K562 (cell line): ENCODE measurements at regions not wholly inside any gene's neighbourhood (a gene's known extent, or its start where the extent isn't known, plus 50 kb on each side); places are given as distances from the start of the nearest gene placed in this dataset.

Experiments
- ATAC-seq: fragments of 200-7000 bp; cut with Tn5 transposase; 3 replicates; pipeline ENCODE4 v1.9.1; 2020; ENCODE audit warnings: moderate library complexity
- BruUV-seq: library from RNA; stranded (reverse); fragments of 400-500 nt; replicated peaks from 2 replicates; lab custom pipeline; 2021; lab: Mats Ljungman, UMichigan
- CTCF ChIA-PET: fragments of 300-600 bp; formaldehyde crosslinking; extraction: SDS; loops from one replicate; lab custom pipeline; 2021; ENCODE audit warnings: low intra/inter-chr PET ratio; lab: Yijun Ruan, JAX
- POLR2A ChIA-PET: fragments of 300-600, 350-650 bp; sonication (Branson Sonifier 250); formaldehyde crosslinking; extraction: SDS; loops from one replicate; lab custom pipeline; 2021; ENCODE audit warnings: antibody characterized with exemption, inconsistent platforms; lab: Yijun Ruan, JAX
- DNase-seq, 4 experiments: peaks; one replicate each; pipeline versions ENCODE4 v3.0.0 to v3.0.0-alpha.2; 2011 to 2018; ENCODE audit warnings: low spot score in 3 of 4, mixed read lengths in 3 of 4; ENCODE audit errors: extremely low read depth in 1 of 4
- FAIRE-seq: peaks from 2 replicates; lab custom pipeline; 2011; peaks lifted over from hg19 to GRCh38; lab: Jason Lieb, UNC
- H2AFZ ChIP-seq: 2 replicates; pipeline ENCODE4 v1.6.0; 2011; ENCODE audit warnings: low read depth, low read length, control low read depth, inconsistent platforms
- H3K27ac ChIP-seq: fragments of 200-600 bp; 3 replicates; pipeline ENCODE4 v1.8.0; 2011; ENCODE audit warnings: low read depth, mild to moderate bottlenecking, control low read depth, inconsistent platforms, low read length, moderate library complexity, mixed read lengths; ENCODE audit errors: extremely low read depth
- H3K27me3 ChIP-seq, 2 experiments: fragments of 300-600 bp in 1 of 2; 2 replicates in 1 of 2; 3 replicates in 1 of 2; pipeline versions ENCODE4 v1.6.0 to v1.8.0; 2011; ENCODE audit warnings: inconsistent platforms in 2 of 2, low read length in 2 of 2, mild to moderate bottlenecking in 1 of 2, mixed read lengths in 1 of 2, moderate library complexity in 1 of 2; ENCODE audit not compliant: control insufficient read depth in 2 of 2, insufficient read depth in 2 of 2
- H3K36me3 ChIP-seq: fragments of 300-600 bp; 3 replicates; pipeline ENCODE4 v1.8.0; 2011; ENCODE audit warnings: mild to moderate bottlenecking, low read length, inconsistent platforms; ENCODE audit not compliant: control insufficient read depth, insufficient read depth
- H3K4me1 ChIP-seq, 2 experiments: fragments of 200-600 bp in 1 of 2; replicated peaks in 1 of 2; 2 replicates in 1 of 2; 3 replicates in 1 of 2; pipeline versions ENCODE4 v1.5.1 to v1.8.0; 2011; ENCODE audit warnings: inconsistent platforms in 2 of 2, low read length in 2 of 2, mild to moderate bottlenecking in 1 of 2, mixed read lengths in 1 of 2, moderate library complexity in 1 of 2; ENCODE audit not compliant: control insufficient read depth in 2 of 2, insufficient read depth in 2 of 2
- H3K4me2 ChIP-seq: 2 replicates; pipeline ENCODE4 v1.6.1; 2011; ENCODE audit warnings: low read length, control low read depth, inconsistent platforms, mixed read lengths; ENCODE audit not compliant: insufficient read depth
- H3K4me3 ChIP-seq: fragments of 200-600 bp; sonication (generic), shearing (Covaris generic); 2 replicates; pipeline ENCODE4 v1.5.1; 2016; ENCODE audit warnings: control low read depth, inconsistent platforms
- H3K79me2 ChIP-seq: fragments of 200-600 bp; 3 replicates; pipeline ENCODE4 v1.8.0; 2011; ENCODE audit warnings: low read length, inconsistent platforms; ENCODE audit not compliant: control insufficient read depth, insufficient read depth
- H3K9ac ChIP-seq, 2 experiments: 2 replicates each; pipeline versions ENCODE4 v1.6.0 to v1.6.1; 2011; ENCODE audit warnings: low read depth in 2 of 2, low read length in 2 of 2, control low read depth in 1 of 2, inconsistent platforms in 1 of 2, mild to moderate bottlenecking in 1 of 2, mixed read lengths in 1 of 2; ENCODE audit not compliant: insufficient read depth in 1 of 2
- H3K9me1 ChIP-seq: one replicate; pipeline ENCODE4 v1.6.0; 2011; ENCODE audit warnings: inconsistent platforms, mild to moderate bottlenecking, low read length, moderate library complexity; ENCODE audit not compliant: control insufficient read depth, insufficient read depth
- H3K9me3 ChIP-seq: replicated peaks from 2 replicates; pipeline ENCODE4 v1.5.1; 2011; ENCODE audit warnings: low read depth, low read length, inconsistent platforms; ENCODE audit not compliant: control insufficient read depth, insufficient read depth
- H4K20me1 ChIP-seq: replicated peaks from 2 replicates; pipeline ENCODE4 v1.6.1; 2011; ENCODE audit warnings: low read length, inconsistent platforms, mixed read lengths; ENCODE audit not compliant: control insufficient read depth, insufficient read depth
- ARID1B ChIP-seq: fragments of 450-650 bp; IDR thresholded peaks from 2 replicates; pipeline ENCODE4 v1.6.1; 2016; ENCODE audit warnings: antibody characterized with exemption, mild to moderate bottlenecking, inconsistent platforms
- ARID4B ChIP-seq: sonication (generic); formaldehyde crosslinking; IDR thresholded peaks from 2 replicates; pipeline ENCODE4 v1.8.0; 2022; ENCODE audit warnings: mild to moderate bottlenecking, missing genetic modification reagents
- ELF1 ChIP-seq: fragments of 200-800 bp; sonication (Bioruptor generic); IDR thresholded peaks from 2 replicates; pipeline ENCODE4 v1.6.1; 2016; ENCODE audit warnings: missing genetic modification characterization, missing compliant biosample characterization
- FOXP1 ChIP-seq: sonication (generic); formaldehyde crosslinking; IDR thresholded peaks from 2 replicates; pipeline ENCODE4 v1.8.0; 2022; ENCODE audit warnings: mild to moderate bottlenecking, missing genetic modification reagents
- GABPB2 ChIP-seq: fragments of 250-450 bp; sonication (Bioruptor Pico); conservative IDR thresholded peaks from 2 replicates; pipeline ENCODE4 v1.5.1; 2021; ENCODE audit warnings: mild to moderate bottlenecking
- HCFC1 ChIP-seq: IDR thresholded peaks from 2 replicates; pipeline ENCODE4 v1.6.1; 2012; ENCODE audit warnings: low read depth, low read length, improper control_type of control experiment
- HINFP ChIP-seq: fragments of 450-650 bp; conservative IDR thresholded peaks from 2 replicates; pipeline ENCODE4 v1.6.1; 2016; ENCODE audit warnings: missing genetic modification characterization, low read depth, mild to moderate bottlenecking, control low read depth, missing compliant biosample characterization
- HSF4 ChIP-seq: fragments of 250-450 bp; sonication (Bioruptor Pico); IDR thresholded peaks from 2 replicates; pipeline ENCODE4 v2.1.2; 2022; ENCODE audit warnings: mild to moderate bottlenecking, moderate library complexity, borderline replicate concordance
- NCOA4 ChIP-seq: fragments of 450-650 bp; IDR thresholded peaks from 2 replicates; pipeline ENCODE4 v1.6.1; 2018; ENCODE audit warnings: mild to moderate bottlenecking; ENCODE audit not compliant: partially characterized antibody
- PBX2 ChIP-seq, 2 experiments: IDR thresholded peaks in 1 of 2; conservative IDR thresholded peaks in 1 of 2; 2 replicates each; pipeline ENCODE4 v1.6.1; 2016; ENCODE audit warnings: low read depth in 2 of 2, mild to moderate bottlenecking in 1 of 2, missing compliant biosample characterization in 1 of 2, missing genetic modification characterization in 1 of 2, moderate library complexity in 1 of 2
- PHF20 ChIP-seq: fragments of 450-650 bp; IDR thresholded peaks from 2 replicates; pipeline ENCODE4 v1.6.1; 2018; ENCODE audit not compliant: partially characterized antibody
- PTTG1 ChIP-seq: fragments of 450-650 bp; IDR thresholded peaks from 2 replicates; pipeline ENCODE4 v1.6.1; 2016; ENCODE audit warnings: low read depth, mild to moderate bottlenecking, missing genetic modification characterization, missing compliant biosample characterization
- SLC30A9 ChIP-seq: fragments of 250-450 bp; sonication (Bioruptor Pico); IDR thresholded peaks from 2 replicates; pipeline ENCODE4 v1.8.0; 2022; ENCODE audit warnings: mild to moderate bottlenecking, moderate library complexity
- SRF ChIP-seq, 2 experiments: fragments of 250-450, 450-650 bp in 1 of 2; sonication (Bioruptor Pico) in 1 of 2; sonication (generic) in 1 of 2; formaldehyde crosslinking; IDR thresholded peaks; 2 replicates each; pipeline versions ENCODE4 v1.5.0 to v1.5.1; 2020 to 2022; ENCODE audit warnings: mild to moderate bottlenecking in 1 of 2, missing genetic modification reagents in 1 of 2
- ZNF140 ChIP-seq: fragments of 250-450 bp; sonication (Bioruptor Pico); IDR thresholded peaks from 2 replicates; pipeline ENCODE4 v1.8.0; 2021; ENCODE audit warnings: moderate library complexity, mild to moderate bottlenecking, inconsistent platforms
- ZNF668 ChIP-seq: fragments of 250-450 bp; sonication (Bioruptor Pico); IDR thresholded peaks from 2 replicates; pipeline ENCODE4 v1.8.0; 2022; ENCODE audit warnings: mild to moderate bottlenecking, inconsistent platforms
- WGBS: fragments of 100-300 bp; shearing (Covaris generic); methylation state at CpG from one replicate; pipeline ENCODE4 v1.1.6; 2016; ENCODE audit warnings: low coverage, mixed read lengths; ENCODE audit not compliant: insufficient coverage; ENCODE audit errors: missing lambda C conversion rate; 5-methylcytosine and 5-hydroxymethylcytosine counted together
- in situ Hi-C: fragments of 300-500 bp; cut with MboI; formaldehyde crosslinking; loops from 4 replicates; pipeline ENCODE4 v1.15.0; 2018; ENCODE audit warnings: inconsistent platforms, mixed read lengths
- intact Hi-C: fragments of 100-400 bp; cut with micrococcal nuclease; formaldehyde crosslinking; loops from 2 replicates; pipeline ENCODE4 v1.14.2; 2022

- ATAC-seq (no peak), DNase-seq (no peak), FAIRE-seq (no peak)
- no peaks in the 10 kb centered on the region for H3K4me1 ChIP-seq
- no peak overlapping the region for H3K4me2 ChIP-seq
- CTCF ChIA-PET = no interaction called here
- POLR2A ChIA-PET = no interaction called here
- 0% methylated on average over 1 of the region's 1 CpG for WGBS
- in situ Hi-C loops (no loop called here), intact Hi-C loops (no loop called here)
- H2AFZ ChIP-seq = no peak overlapping the region
- H4K20me1 ChIP-seq = no peaks in the 10 kb centered on the region
- no peak overlapping the region for H3K9ac ChIP-seq
- no peak overlapping the region for H3K27ac ChIP-seq
- H3K9me1 ChIP-seq = no peaks in the 10 kb centered on the region
- no peak overlapping the region for H3K4me3 ChIP-seq
- no peaks in the 10 kb centered on the region for H3K9me3 ChIP-seq
- no peaks in the 10 kb centered on the region for H3K79me2 ChIP-seq
- no peaks in the 10 kb centered on the region for H3K27me3 ChIP-seq
- H3K36me3 ChIP-seq = no peaks in the 10 kb centered on the region
- TF ChIP-seq PHF20 (no peak), GABPB2 (CRISPR knock-in tag) (no peak), PBX2 (CRISPR knock-in tag; IDR thresholded peaks at IDR 0.05; ENCODE audit: low read depth) (no peak), PBX2 (tag; conservative IDR thresholded peaks at IDR 0.05; ENCODE audit: low read depth) (no peak), SLC30A9 (CRISPR knock-in tag) (no peak), FOXP1 (CRISPR knock-in tag) (no peak), ZNF668 (CRISPR knock-in tag) (no peak), ELF1 (tag) (no peak), HCFC1 (no peak), ARID4B (CRISPR knock-in tag) (no peak), ZNF140 (CRISPR knock-in tag) (no peak), NCOA4 (no peak), PTTG1 (tag) (no peak), SRF (CRISPR knock-in tag; IDR thresholded peaks at IDR 0.05) (no peak), HINFP (no peak), HSF4 (no peak), ARID1B (no peak)
- BruUV-seq = no TSS peak
Observed at GRCh38 chr15:53869806-53870073, 108.5 kb upstream of the UNC13C start.
